Neutrophil (primary cell): ENCODE measurements at regions not wholly inside any gene's neighbourhood (a gene's known extent, or its start where the extent isn't known, plus 50 kb on each side); places are given as distances from the start of the nearest gene placed in this dataset.

ENCODE experiments used
- H3K27ac ChIP-seq: fragments of 200-600 bp; sonication (generic); 2 replicates; pipeline ENCODE4 v1.5.1; 2016; ENCODE audit warnings: mild to moderate bottlenecking, moderate library complexity
- H3K27me3 ChIP-seq: fragments of 200-600 bp; sonication (generic); 2 replicates; pipeline ENCODE4 v1.6.0; 2016; ENCODE audit warnings: mild to moderate bottlenecking
- H3K36me3 ChIP-seq: fragments of 200-600 bp; sonication (generic); 2 replicates; pipeline ENCODE4 v1.5.1; 2017
- H3K4me1 ChIP-seq, 2 experiments: fragments of 200-600 bp in 1 of 2; sonication (generic) in 1 of 2; 1 replicate in 1 of 2; 2 replicates in 1 of 2; pipeline versions ENCODE4 v1.5.1 to v1.6.1; 2013 to 2016; ENCODE audit warnings: low read depth in 1 of 2, low read length in 1 of 2, mild to moderate bottlenecking in 1 of 2, moderate library complexity in 1 of 2; ENCODE audit not compliant: control insufficient read depth in 1 of 2, insufficient read depth in 1 of 2
- H3K4me3 ChIP-seq, 2 experiments: fragments of 200-600 bp in 1 of 2; sonication (generic) in 1 of 2; 1 replicate in 1 of 2; 2 replicates in 1 of 2; pipeline ENCODE4 v1.5.1; 2013 to 2016; ENCODE audit warnings: low read depth in 1 of 2, low read length in 1 of 2, mild to moderate bottlenecking in 1 of 2, moderate library complexity in 1 of 2
- H3K9me3 ChIP-seq: fragments of 200-600 bp; sonication (generic); 2 replicates; pipeline ENCODE4 v1.5.1; 2016
- TF ChIP-seq, protein P1 (sequence below): fragments of 200-600 bp; sonication (generic); IDR thresholded peaks from 2 replicates; pipeline ENCODE4 v1.5.1; 2016; ENCODE audit warnings: antibody characterized with exemption

DNA sequence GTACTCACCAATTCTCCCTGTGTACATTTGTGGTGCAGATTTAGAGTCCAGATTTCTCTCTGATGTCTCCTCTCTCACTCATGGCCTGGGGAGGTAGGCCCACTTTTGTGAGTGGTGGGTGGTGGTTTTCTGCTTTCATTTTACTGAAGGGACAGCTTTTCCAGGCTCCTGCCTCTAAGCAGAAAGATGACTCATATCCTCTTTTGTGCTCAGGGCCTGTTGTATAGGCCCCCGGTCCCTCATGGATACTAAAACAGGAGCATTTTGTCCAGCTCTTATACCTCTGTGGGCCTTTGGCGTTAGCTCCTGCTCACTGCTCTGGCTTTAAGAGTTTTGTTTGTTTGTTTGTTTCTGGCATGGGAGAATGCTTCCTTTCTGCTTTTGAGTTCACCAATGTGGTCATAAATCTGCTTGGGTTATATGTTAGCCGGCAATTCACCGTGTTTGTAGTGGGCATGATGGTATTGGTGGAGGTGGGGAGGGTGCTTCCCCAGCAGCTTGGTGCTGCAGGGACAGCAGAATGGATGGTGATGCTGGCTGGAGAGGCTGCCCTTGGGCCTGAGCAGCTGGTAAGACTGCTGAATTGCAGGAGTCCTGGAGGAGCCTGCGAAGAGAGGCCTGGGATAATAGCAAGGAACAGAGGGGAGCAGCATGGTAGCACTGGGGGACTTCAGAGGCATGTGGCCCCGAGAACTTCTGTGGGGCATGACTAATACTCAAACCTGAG, 468.7 kb downstream of the RPS24 start:
- TF ChIP-seq, protein P1, sequence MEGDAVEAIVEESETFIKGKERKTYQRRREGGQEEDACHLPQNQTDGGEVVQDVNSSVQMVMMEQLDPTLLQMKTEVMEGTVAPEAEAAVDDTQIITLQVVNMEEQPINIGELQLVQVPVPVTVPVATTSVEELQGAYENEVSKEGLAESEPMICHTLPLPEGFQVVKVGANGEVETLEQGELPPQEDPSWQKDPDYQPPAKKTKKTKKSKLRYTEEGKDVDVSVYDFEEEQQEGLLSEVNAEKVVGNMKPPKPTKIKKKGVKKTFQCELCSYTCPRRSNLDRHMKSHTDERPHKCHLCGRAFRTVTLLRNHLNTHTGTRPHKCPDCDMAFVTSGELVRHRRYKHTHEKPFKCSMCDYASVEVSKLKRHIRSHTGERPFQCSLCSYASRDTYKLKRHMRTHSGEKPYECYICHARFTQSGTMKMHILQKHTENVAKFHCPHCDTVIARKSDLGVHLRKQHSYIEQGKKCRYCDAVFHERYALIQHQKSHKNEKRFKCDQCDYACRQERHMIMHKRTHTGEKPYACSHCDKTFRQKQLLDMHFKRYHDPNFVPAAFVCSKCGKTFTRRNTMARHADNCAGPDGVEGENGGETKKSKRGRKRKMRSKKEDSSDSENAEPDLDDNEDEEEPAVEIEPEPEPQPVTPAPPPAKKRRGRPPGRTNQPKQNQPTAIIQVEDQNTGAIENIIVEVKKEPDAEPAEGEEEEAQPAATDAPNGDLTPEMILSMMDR = no peak
- Histone ChIP-seq H3K9me3 (no peaks in the 10 kb centered on the region), H3K36me3 (no peaks in the 10 kb centered on the region), H3K4me3 (no peak overlapping the region), H3K4me1 (no peaks in the 10 kb centered on the region), H3K27me3 (no peaks in the 10 kb centered on the region), H3K27ac (no peak overlapping the region)

DNA sequence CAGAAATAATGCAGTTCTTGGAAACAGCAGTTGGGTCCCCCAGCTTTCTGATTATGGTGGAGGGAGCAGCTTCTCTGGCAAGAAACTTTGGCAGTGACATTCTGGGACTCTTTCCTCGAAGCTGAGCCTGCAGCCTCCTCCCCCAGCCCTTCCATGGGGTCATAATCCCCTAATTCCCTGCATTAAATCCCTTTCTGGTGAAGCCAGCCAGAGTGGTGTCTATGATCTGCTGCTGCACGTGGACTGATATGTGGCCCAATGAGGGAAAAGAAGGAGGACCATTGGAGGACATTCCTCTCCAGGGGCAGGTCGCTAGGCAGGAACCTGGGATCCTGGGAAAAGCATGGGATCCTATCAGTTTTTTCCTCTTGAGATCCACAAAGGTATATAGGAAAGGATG, 470.5 kb downstream of the RPS24 start:
- no peaks in the 10 kb centered on the region for H3K4me1 ChIP-seq
- no peaks in the 10 kb centered on the region for H3K36me3 ChIP-seq
- no peaks in the 10 kb centered on the region for H3K27me3 ChIP-seq
- no peak overlapping the region for H3K4me3 ChIP-seq
- H3K27ac ChIP-seq = no peak overlapping the region
- TF ChIP-seq, protein P1 = no peak
- H3K9me3 ChIP-seq = no peaks in the 10 kb centered on the region

DNA sequence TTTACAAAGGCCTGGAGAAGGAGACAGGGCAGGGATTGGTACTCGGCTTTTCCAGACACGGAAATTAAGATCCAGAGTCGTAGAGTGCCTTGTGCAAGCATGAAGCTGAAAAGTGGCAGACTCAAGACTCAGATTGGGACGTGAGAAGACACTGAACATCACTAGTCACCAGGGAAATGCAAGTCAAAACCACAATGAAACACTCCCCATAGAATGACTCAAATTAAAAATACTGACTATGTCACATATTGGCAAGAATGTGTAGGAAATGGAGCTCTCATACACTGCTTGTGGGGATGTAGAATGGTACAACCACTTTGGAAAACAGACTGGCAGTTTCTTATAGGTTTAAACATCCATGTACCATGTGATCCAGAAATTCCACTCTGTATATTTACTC, 472.0 kb downstream of the RPS24 start:
- Histone ChIP-seq H3K27ac (no peak overlapping the region), H3K9me3 (no peaks in the 10 kb centered on the region), H3K27me3 (no peaks in the 10 kb centered on the region), H3K4me1 (no peaks in the 10 kb centered on the region), H3K4me3 (no peak overlapping the region), H3K36me3 (no peaks in the 10 kb centered on the region)
- TF ChIP-seq, protein P1 = no peak

- Histone ChIP-seq H3K9me3 (no peaks in the 10 kb centered on the region), H3K27me3 (no peaks in the 10 kb centered on the region), H3K4me3 (no peak overlapping the region), H3K27ac (no peak overlapping the region), H3K36me3 (no peaks in the 10 kb centered on the region), H3K4me1 (no peaks in the 10 kb centered on the region)
- TF ChIP-seq, protein P1 = no peak
Observed at GRCh38 chr10:78506614-78507013, 473.0 kb downstream of the RPS24 start.

DNA sequence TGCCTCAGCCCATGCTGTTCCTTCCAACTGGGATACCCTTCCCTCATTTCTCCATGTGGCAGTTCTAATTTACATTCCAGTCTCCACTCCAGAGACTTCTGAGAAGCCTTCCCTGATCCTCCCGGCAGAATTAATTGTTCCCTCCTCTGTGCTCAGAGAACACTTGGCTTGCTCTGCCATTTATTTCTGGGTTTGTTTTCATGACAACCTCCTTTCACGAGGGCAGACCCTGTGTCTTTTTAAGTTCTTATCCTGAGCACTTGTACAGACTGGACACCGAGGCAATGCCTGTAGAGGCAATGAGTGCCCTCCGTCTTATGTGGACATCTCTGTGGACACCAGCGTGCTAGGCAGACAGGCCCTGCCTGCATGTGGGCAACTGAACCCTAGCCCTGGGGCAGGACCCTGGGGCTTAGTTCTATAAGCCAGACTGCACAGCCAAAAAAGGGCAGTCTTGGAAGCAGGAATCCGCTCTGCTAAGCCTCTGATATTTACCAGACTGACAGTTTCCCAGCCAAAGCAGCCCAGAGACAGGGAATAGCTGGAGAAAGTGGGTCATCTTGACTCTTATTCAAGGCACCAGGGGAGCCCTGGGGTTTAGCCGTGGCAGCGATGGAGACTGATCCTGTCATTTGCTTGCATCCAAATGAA, 474.0 kb downstream of the RPS24 start:
- Histone ChIP-seq H3K4me3 (no peak overlapping the region), H3K27ac (no peak overlapping the region), H3K4me1 (no peaks in the 10 kb centered on the region), H3K27me3 (no peaks in the 10 kb centered on the region), H3K9me3 (no peaks in the 10 kb centered on the region), H3K36me3 (no peaks in the 10 kb centered on the region)
- TF ChIP-seq, protein P1 = no peak
